Mesendoderm (in vitro differentiated cells): ENCODE measurements at regions not wholly inside any gene's neighbourhood (a gene's known extent, or its start where the extent isn't known, plus 50 kb on each side); places are given as distances from the start of the nearest gene placed in this dataset.

ENCODE experiments used
- DNase-seq: peaks from one replicate; pipeline ENCODE4 v3.0.0; 2013
- H2AK5ac ChIP-seq: 2 replicates; pipeline ENCODE4 v1.6.1; 2013; ENCODE audit warnings: low read length, inconsistent platforms
- H2BK120ac ChIP-seq: 2 replicates; pipeline ENCODE4 v1.6.1; 2013; ENCODE audit warnings: low read depth, mild to moderate bottlenecking, low read length, moderate library complexity, mixed read lengths
- H2BK15ac ChIP-seq: replicated peaks from 2 replicates; pipeline ENCODE4 v1.6.1; 2013; ENCODE audit warnings: low read depth, mild to moderate bottlenecking, moderate library complexity
- H2BK5ac ChIP-seq: 2 replicates; pipeline ENCODE4 v1.6.1; 2013; ENCODE audit warnings: low read length, inconsistent platforms
- H3K18ac ChIP-seq: 2 replicates; pipeline ENCODE4 v1.6.1; 2013; ENCODE audit warnings: mild to moderate bottlenecking, low read length, mixed read lengths
- H3K23ac ChIP-seq: one replicate; pipeline ENCODE4 v1.6.1; 2013; ENCODE audit warnings: low read length
- H3K27ac ChIP-seq: 2 replicates; pipeline ENCODE4 v1.5.1; 2013; ENCODE audit warnings: low read depth, mild to moderate bottlenecking, inconsistent platforms, low read length, moderate library complexity
- H3K27me3 ChIP-seq: 2 replicates; pipeline ENCODE4 v1.6.1; 2013; ENCODE audit warnings: low read length, control low read depth, mild to moderate bottlenecking, inconsistent platforms; ENCODE audit not compliant: insufficient read depth, poor library complexity
- H3K36me3 ChIP-seq: 2 replicates; pipeline ENCODE4 v1.6.1; 2013; ENCODE audit warnings: low read length, inconsistent platforms; ENCODE audit not compliant: control insufficient read depth, insufficient read depth
- H3K4ac ChIP-seq: one replicate; pipeline ENCODE4 v1.6.1; 2013; ENCODE audit warnings: low read depth, mild to moderate bottlenecking, low read length, moderate library complexity
- H3K4me1 ChIP-seq: 2 replicates; pipeline ENCODE4 v1.6.1; 2013; ENCODE audit warnings: low read depth, low read length, inconsistent platforms; ENCODE audit not compliant: control insufficient read depth
- H3K4me2 ChIP-seq: 2 replicates; pipeline ENCODE4 v1.6.1; 2013; ENCODE audit warnings: low read length
- H3K4me3 ChIP-seq: 2 replicates; pipeline ENCODE4 v1.5.1; 2013; ENCODE audit warnings: mild to moderate bottlenecking, low read length
- H3K56ac ChIP-seq: one replicate; pipeline ENCODE4 v1.6.1; 2013; ENCODE audit warnings: low read length
- H3K79me1 ChIP-seq: 2 replicates; pipeline ENCODE4 v1.6.1; 2013; ENCODE audit warnings: low read length, inconsistent platforms
- H3K79me2 ChIP-seq: 2 replicates; pipeline ENCODE4 v1.6.1; 2013; ENCODE audit warnings: mild to moderate bottlenecking, low read length; ENCODE audit not compliant: control insufficient read depth, insufficient read depth
- H3K9ac ChIP-seq: 2 replicates; pipeline ENCODE4 v1.6.1; 2013; ENCODE audit warnings: low read length, inconsistent platforms
- H4K5ac ChIP-seq: one replicate; pipeline ENCODE4 v1.6.1; 2013; ENCODE audit warnings: low read length
- H4K8ac ChIP-seq: one replicate; pipeline ENCODE4 v1.6.1; 2013; ENCODE audit warnings: low read depth, mild to moderate bottlenecking, control low read depth, low read length, moderate library complexity
- WGBS: extraction: QIAGEN DNeasy Blood & Tissue Kit; methylation state at CpG from one replicate; pipeline ENCODE4 v1.1.7; 2013; ENCODE audit warnings: low lambda C conversion rate, missing lambda C conversion rate; ENCODE audit not compliant: insufficient coverage; ENCODE audit errors: extremely low coverage; 5-methylcytosine and 5-hydroxymethylcytosine counted together

- Histone ChIP-seq H2AK5ac (no peak overlapping the region), H3K23ac (no peak overlapping the region), H3K27ac (no peak overlapping the region), H3K18ac (no peak overlapping the region), H2BK120ac (no peak overlapping the region), H3K4ac (no peak overlapping the region), H3K36me3 (no peaks in the 10 kb centered on the region), H3K4me2 (no peak overlapping the region), H4K5ac (no peak overlapping the region), H2BK15ac (no peak overlapping the region), H3K79me1 (no peaks in the 10 kb centered on the region), H3K4me1 (no peaks in the 10 kb centered on the region), H3K56ac (no peak overlapping the region), H2BK5ac (no peak overlapping the region), H3K4me3 (no peak overlapping the region), H3K79me2 (no peaks in the 10 kb centered on the region), H3K27me3 (no peaks in the 10 kb centered on the region), H4K8ac (no peak overlapping the region), H3K9ac (no peak overlapping the region)
- WGBS: no CpG with 5 or more reads among the region's 1 CpG
- DNase-seq: no peak
Observed at GRCh38 chr13:55705526-55705925, 1435.2 kb upstream of the PRR20A start.

- Histone ChIP-seq H2BK5ac (no peak overlapping the region), H2AK5ac (no peak overlapping the region), H3K23ac (no peak overlapping the region), H3K79me1 (no peaks in the 10 kb centered on the region), H3K56ac (no peak overlapping the region), H4K5ac (no peak overlapping the region), H3K27ac (no peak overlapping the region), H3K4me2 (no peak overlapping the region), H3K4ac (no peak overlapping the region), H3K9ac (no peak overlapping the region), H2BK120ac (no peak overlapping the region), H3K27me3 (no peaks in the 10 kb centered on the region), H3K18ac (no peak overlapping the region), H3K4me3 (no peak overlapping the region), H3K36me3 (no peaks in the 10 kb centered on the region), H3K79me2 (no peaks in the 10 kb centered on the region), H3K4me1 (no peaks in the 10 kb centered on the region), H4K8ac (no peak overlapping the region), H2BK15ac (no peak overlapping the region)
- no CpG with 5 or more reads among the region's 3 CpGs for WGBS
- no peak for DNase-seq
Observed at GRCh38 chr13:55705971-55706370, 1434.7 kb upstream of the PRR20A start.

GRCh38 chr13:55714120-55714519, 1426.6 kb upstream of the PRR20A start:
- Histone ChIP-seq H3K18ac (no peak overlapping the region), H3K79me2 (no peaks in the 10 kb centered on the region), H3K36me3 (no peaks in the 10 kb centered on the region), H4K8ac (no peak overlapping the region), H3K27me3 (no peaks in the 10 kb centered on the region), H4K5ac (no peak overlapping the region), H2BK120ac (no peak overlapping the region), H2BK15ac (no peak overlapping the region), H3K27ac (no peak overlapping the region), H3K4me3 (no peak overlapping the region), H3K9ac (no peak overlapping the region), H3K4me1 (no peaks in the 10 kb centered on the region), H2AK5ac (no peak overlapping the region), H3K4me2 (no peak overlapping the region), H3K56ac (no peak overlapping the region), H3K79me1 (no peaks in the 10 kb centered on the region), H3K23ac (no peak overlapping the region), H2BK5ac (no peak overlapping the region), H3K4ac (no peak overlapping the region)
- no peak for DNase-seq

- DNase-seq: no peak
- H2AK5ac ChIP-seq: no peak overlapping the region
- H3K27me3 ChIP-seq: no peaks in the 10 kb centered on the region
- H2BK120ac ChIP-seq: no peak overlapping the region
- H3K18ac ChIP-seq: no peak overlapping the region
- H2BK15ac ChIP-seq: no peak overlapping the region
- no peaks in the 10 kb centered on the region for H3K79me2 ChIP-seq
- H3K4ac ChIP-seq: no peak overlapping the region
- no peaks in the 10 kb centered on the region for H3K79me1 ChIP-seq
- H3K4me2 ChIP-seq: no peak overlapping the region
- H4K8ac ChIP-seq: no peak overlapping the region
- H3K36me3 ChIP-seq: no peaks in the 10 kb centered on the region
- no peak overlapping the region for H4K5ac ChIP-seq
- H3K4me3 ChIP-seq: no peak overlapping the region
- no peak overlapping the region for H3K23ac ChIP-seq
- H3K27ac ChIP-seq: no peak overlapping the region
- no peak overlapping the region for H2BK5ac ChIP-seq
- no peak overlapping the region for H3K56ac ChIP-seq
- H3K4me1 ChIP-seq: no peaks in the 10 kb centered on the region
- no CpG with 5 or more reads among the region's 5 CpGs for WGBS
- H3K9ac ChIP-seq: no peak overlapping the region
Observed at GRCh38 chr13:55727683-55728082, 1413.0 kb upstream of the PRR20A start.

GRCh38 chr13:55728247-55728646, 1412.5 kb upstream of the PRR20A start:
- H3K4me3 ChIP-seq: no peak overlapping the region
- H2BK15ac ChIP-seq: no peak overlapping the region
- H4K5ac ChIP-seq: no peak overlapping the region
- H3K4me2 ChIP-seq: no peak overlapping the region
- H3K56ac ChIP-seq: no peak overlapping the region
- no peaks in the 10 kb centered on the region for H3K36me3 ChIP-seq
- H3K18ac ChIP-seq: no peak overlapping the region
- H3K79me2 ChIP-seq: no peaks in the 10 kb centered on the region
- H3K4me1 ChIP-seq: no peaks in the 10 kb centered on the region
- no peaks in the 10 kb centered on the region for H3K27me3 ChIP-seq
- H3K23ac ChIP-seq: no peak overlapping the region
- H4K8ac ChIP-seq: no peak overlapping the region
- H3K9ac ChIP-seq: no peak overlapping the region
- no peaks in the 10 kb centered on the region for H3K79me1 ChIP-seq
- H3K4ac ChIP-seq: no peak overlapping the region
- H2BK120ac ChIP-seq: no peak overlapping the region
- no peak overlapping the region for H2AK5ac ChIP-seq
- WGBS: no CpG with 5 or more reads among the region's 2 CpGs
- H2BK5ac ChIP-seq: no peak overlapping the region
- no peak for DNase-seq
- no peak overlapping the region for H3K27ac ChIP-seq

- Histone ChIP-seq H4K5ac (no peak overlapping the region), H3K27me3 (no peaks in the 10 kb centered on the region), H3K4ac (no peak overlapping the region), H3K4me3 (no peak overlapping the region), H2BK5ac (no peak overlapping the region), H3K4me2 (no peak overlapping the region), H2BK120ac (no peak overlapping the region), H3K36me3 (no peaks in the 10 kb centered on the region), H3K79me2 (no peaks in the 10 kb centered on the region), H3K56ac (no peak overlapping the region), H3K23ac (no peak overlapping the region), H3K4me1 (no peaks in the 10 kb centered on the region), H4K8ac (no peak overlapping the region), H3K79me1 (no peaks in the 10 kb centered on the region), H3K9ac (no peak overlapping the region), H3K18ac (no peak overlapping the region), H2AK5ac (no peak overlapping the region), H3K27ac (no peak overlapping the region), H2BK15ac (no peak overlapping the region)
- DNase-seq: no peak
- no CpG with 5 or more reads among the region's 2 CpGs for WGBS
Observed at GRCh38 chr13:55745828-55746227, 1394.9 kb upstream of the PRR20A start.
